Esophagus (tissue), 2 donors: ENCODE measurements at regions not wholly inside any gene's neighbourhood (a gene's known extent, or its start where the extent isn't known, plus 50 kb on each side); places are given as distances from the start of the nearest gene placed in this dataset.

ENCODE experiments used
- H3K27ac ChIP-seq, 2 donors: one replicate each; pipeline ENCODE4 v1.5.1; 2013; ENCODE audit warnings: low read depth in 2 of 2, mild to moderate bottlenecking in 2 of 2, inconsistent platforms in 1 of 2, low read length in 1 of 2, moderate library complexity in 1 of 2
- H3K27me3 ChIP-seq, 2 donors: one replicate each; pipeline ENCODE4 v1.6.1; 2013; ENCODE audit warnings: low read length in 2 of 2, control low read depth in 1 of 2, mild to moderate bottlenecking in 1 of 2; ENCODE audit not compliant: insufficient read depth in 2 of 2, control insufficient read depth in 1 of 2
- H3K36me3 ChIP-seq, 2 donors: one replicate each; pipeline ENCODE4 v1.6.1; 2013; ENCODE audit warnings: low read length in 1 of 2; ENCODE audit not compliant: control insufficient read depth in 2 of 2, insufficient read depth in 2 of 2
- H3K4me1 ChIP-seq, 2 donors: one replicate each; pipeline ENCODE4 v1.6.1; 2013; ENCODE audit warnings: low read length in 1 of 2; ENCODE audit not compliant: control insufficient read depth in 2 of 2, insufficient read depth in 2 of 2
- H3K4me3 ChIP-seq, 2 donors: one replicate each; pipeline ENCODE4 v1.5.1; 2013; ENCODE audit warnings: low read length in 2 of 2, mild to moderate bottlenecking in 2 of 2, low read depth in 1 of 2, moderate library complexity in 1 of 2
- H3K9me3 ChIP-seq, 2 donors: one replicate each; pipeline ENCODE4 v1.6.1; 2013; ENCODE audit warnings: mild to moderate bottlenecking in 2 of 2, low read depth in 1 of 2, low read length in 1 of 2, moderate library complexity in 1 of 2; ENCODE audit not compliant: control insufficient read depth in 2 of 2, insufficient read depth in 1 of 2
- WGBS, 2 donors: extraction: QIAGEN DNeasy Blood & Tissue Kit; methylation state at CpG; one replicate each; pipeline ENCODE4 v1.1.7; 2013; 5-methylcytosine and 5-hydroxymethylcytosine counted together
- donor health status: healthy with polysubstance abuse.
- donor health status: Bipolar disorder and iron deficiency.

DNA sequence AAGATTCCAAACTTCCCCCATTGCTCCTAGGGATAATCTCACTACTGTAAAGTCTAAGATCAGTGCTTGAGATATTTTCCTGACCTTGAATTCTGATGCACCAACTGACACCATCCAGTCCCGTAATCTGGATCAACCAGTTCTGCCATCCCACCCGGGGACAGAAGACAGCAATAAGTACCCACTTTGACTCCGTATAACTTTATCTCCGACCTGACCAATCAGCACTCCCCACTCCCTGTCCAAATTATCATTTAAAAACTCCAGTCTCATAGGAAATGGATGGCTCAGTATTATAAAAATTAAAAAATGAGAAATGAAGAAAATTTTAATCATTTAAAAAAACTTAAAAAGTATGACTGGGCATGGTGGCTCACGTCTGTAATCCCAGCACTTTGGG is 61.4 kb upstream of the ABCC4 start:
- H3K27ac ChIP-seq, result no peak overlapping the region
- H3K36me3 ChIP-seq, result no peaks in the 10 kb centered on the region
- H3K4me1 ChIP-seq, result no peaks in the 10 kb centered on the region
- no peaks in the 10 kb centered on the region for H3K27me3 ChIP-seq
- WGBS, 2 donors, result 72 to 75% methylated on average over 5 of the region's 5 CpGs
- H3K9me3 ChIP-seq, result peaks cover 0 to 3% of the 10 kb centered on the region in 2 donors
- H3K4me3 ChIP-seq, result no peak overlapping the region

DNA sequence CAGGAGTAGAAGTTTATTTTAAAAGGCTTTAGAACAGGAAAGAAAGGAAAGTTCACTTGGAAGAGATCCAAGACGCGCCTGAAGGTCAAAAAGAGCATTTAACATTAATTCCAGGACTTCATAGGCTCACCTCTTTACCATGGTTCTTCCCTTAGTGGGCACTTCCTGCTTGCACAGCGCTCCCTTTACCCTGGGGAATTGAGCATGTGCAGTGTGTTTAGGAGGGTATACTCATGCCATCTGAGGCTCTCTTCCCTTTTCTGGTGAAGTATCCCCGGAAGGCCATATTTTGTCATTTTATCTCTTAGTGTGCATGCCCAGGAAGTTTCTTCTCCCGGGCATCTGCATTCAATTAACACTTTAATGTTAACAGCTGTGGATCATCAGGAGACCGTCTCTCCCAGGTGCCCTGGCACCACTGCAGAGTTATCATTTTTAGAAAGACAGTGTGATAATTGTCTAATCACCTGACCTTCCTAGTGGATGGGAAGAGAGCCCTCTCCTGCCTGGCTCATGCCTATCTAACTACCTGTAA is 66.1 kb upstream of the ABCC4 start:
- Histone ChIP-seq H3K36me3 (no peaks in the 10 kb centered on the region), H3K9me3 (peaks cover 0 to 3% of the 10 kb centered on the region in 2 donors), H3K4me1 (no peaks in the 10 kb centered on the region), H3K4me3 (no peak overlapping the region), H3K27me3 (no peaks in the 10 kb centered on the region), H3K27ac (no peak overlapping the region)
- 57 to 66% methylated on average over 6 of the region's 6 CpGs for WGBS, 2 donors

DNA sequence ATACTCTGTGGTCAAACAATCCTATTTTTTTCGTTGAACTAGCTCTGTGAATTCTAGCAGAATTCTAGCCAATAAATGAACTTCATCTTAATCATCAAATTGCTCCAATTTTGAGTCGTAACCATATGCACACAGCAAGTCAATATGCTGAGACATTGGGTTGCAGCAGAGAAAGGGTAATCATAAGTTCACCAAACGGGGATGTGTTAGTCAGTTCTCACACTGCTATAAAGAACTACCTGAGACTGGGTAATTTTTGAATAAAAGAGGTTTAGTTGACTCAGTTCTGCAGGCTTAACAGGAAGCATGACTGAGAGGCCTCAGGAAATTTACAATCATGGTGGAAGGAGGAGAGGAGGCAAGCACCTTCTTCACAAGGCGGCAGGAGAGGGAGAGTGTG is 67.7 kb upstream of the ABCC4 start:
- no peaks in the 10 kb centered on the region for H3K9me3 ChIP-seq
- H3K36me3 ChIP-seq, result no peaks in the 10 kb centered on the region
- H3K4me3 ChIP-seq, result no peak overlapping the region
- 79 to 80% methylated on average over 4 of the region's 4 CpGs for whole genome bisulfite sequencing, 2 donors
- no peaks in the 10 kb centered on the region for H3K4me1 ChIP-seq
- no peaks in the 10 kb centered on the region for H3K27me3 ChIP-seq
- no peak overlapping the region for H3K27ac ChIP-seq

DNA sequence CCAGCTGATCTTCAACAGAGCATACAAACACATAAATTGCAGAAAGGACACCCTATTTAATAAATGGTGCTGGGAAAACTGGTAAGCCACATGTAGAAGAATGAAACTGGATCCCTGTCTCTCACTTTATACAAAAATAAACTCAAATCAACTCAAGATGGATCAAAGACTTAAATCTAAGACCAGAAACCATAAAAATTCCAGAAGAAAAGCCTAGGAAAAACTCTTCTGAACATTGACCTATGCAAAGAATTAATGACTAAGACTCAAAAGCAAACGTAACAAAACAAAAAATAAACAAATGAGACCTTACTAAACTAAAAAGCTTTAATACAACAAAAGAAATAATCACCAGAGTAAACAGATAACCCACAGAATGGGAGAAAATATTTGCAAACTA is 74.5 kb upstream of the ABCC4 start:
- no peaks in the 10 kb centered on the region for H3K36me3 ChIP-seq
- no peaks in the 10 kb centered on the region for H3K4me1 ChIP-seq
- no peak overlapping the region for H3K4me3 ChIP-seq
- no peaks in the 10 kb centered on the region for H3K9me3 ChIP-seq
- 0% methylated on average over 1 of the region's 1 CpG for WGBS, 2 donors
- no peak overlapping the region for H3K27ac ChIP-seq
- H3K27me3 ChIP-seq, result no peaks in the 10 kb centered on the region

DNA sequence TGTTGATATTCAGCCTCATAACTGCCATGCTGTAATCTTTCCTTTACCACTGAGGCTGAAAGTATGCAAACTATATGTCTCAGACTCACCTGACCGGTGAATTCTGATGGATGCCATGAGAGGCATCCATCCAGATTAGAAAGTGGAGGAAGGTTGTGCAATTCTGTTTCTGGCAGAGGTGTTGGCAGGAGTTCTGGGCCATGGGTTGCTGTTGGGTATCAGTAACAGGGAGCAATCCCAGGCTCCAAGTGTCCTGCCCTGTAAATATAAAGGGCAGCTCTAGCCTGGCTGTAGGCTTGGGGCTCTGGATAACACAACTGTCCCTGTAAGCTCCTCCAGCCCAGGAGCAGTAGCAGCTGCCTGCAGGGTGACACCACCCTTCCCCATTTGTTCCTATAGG is 77.4 kb upstream of the ABCC4 start:
- Histone ChIP-seq H3K27me3 (no peaks in the 10 kb centered on the region), H3K36me3 (no peaks in the 10 kb centered on the region), H3K4me1 (no peaks in the 10 kb centered on the region), H3K4me3 (no peak overlapping the region), H3K27ac (no peak overlapping the region), H3K9me3 (no peaks in the 10 kb centered on the region)
- WGBS, 2 donors, result 65 to 68% methylated on average over 1 of the region's 1 CpG

DNA sequence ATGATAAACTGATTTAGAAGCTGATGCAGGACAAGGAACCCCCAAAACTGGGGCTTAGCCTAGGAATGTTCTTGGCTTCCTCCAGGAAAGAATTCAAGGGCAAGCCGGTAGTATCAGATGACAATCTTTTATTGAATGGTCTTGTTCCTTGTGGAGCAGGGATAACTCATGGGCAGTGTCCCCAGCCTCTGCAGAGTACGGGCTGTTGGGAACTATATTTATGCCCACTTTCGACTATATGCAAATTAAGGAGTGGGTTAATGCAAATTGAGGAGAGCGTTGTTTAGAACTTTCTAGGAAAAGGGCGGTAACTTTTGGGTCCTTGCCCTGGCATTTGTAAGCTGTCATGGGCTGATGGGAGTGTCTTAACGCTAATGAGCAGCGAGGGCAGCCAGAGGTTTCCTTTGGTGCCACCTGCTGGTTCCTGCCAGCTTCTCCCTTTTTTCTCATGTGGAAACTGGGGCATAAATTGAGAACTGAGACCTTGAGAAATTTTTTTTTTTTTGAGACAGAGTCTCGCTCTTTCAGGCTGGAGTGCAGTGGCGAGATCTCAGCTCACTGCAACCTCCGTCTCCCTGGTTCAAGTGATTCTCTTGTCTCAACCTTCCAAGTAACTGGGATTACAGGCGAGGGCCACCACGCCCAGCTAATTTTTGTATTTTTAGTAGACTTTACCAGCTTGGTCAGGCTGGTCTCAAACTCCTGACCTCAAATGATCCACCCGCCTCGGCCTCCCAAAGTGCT is 79.4 kb upstream of the ABCC4 start:
- Histone ChIP-seq H3K4me1 (no peaks in the 10 kb centered on the region), H3K27me3 (no peaks in the 10 kb centered on the region), H3K27ac (no peak overlapping the region), H3K9me3 (no peaks in the 10 kb centered on the region), H3K36me3 (no peaks in the 10 kb centered on the region), H3K4me3 (no peak overlapping the region)
- 10 to 14% methylated on average over 14 of the region's 14 CpGs for WGBS, 2 donors

DNA sequence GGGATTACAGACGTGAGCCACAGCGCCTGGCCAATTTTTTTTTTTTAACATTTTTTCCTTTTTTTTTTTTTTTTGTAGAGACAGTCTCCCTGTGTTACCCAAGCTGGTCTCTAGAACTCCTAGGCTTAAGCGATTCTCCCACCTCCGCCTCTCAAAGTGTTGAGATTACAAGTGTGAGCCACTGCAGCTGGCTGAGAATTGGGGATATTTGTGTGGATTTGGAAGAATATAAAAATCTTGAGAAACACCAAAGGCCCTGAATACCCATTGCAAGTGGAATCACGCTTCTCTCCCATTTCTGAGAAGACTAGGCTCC is 79.9 kb upstream of the ABCC4 start:
- H3K27ac ChIP-seq, result no peak overlapping the region
- no peaks in the 10 kb centered on the region for H3K9me3 ChIP-seq
- H3K4me1 ChIP-seq, result no peaks in the 10 kb centered on the region
- H3K36me3 ChIP-seq, result no peaks in the 10 kb centered on the region
- WGBS, 2 donors, result 55 to 60% methylated on average over 5 of the region's 5 CpGs
- H3K4me3 ChIP-seq, result no peak overlapping the region
- H3K27me3 ChIP-seq, result no peaks in the 10 kb centered on the region

DNA sequence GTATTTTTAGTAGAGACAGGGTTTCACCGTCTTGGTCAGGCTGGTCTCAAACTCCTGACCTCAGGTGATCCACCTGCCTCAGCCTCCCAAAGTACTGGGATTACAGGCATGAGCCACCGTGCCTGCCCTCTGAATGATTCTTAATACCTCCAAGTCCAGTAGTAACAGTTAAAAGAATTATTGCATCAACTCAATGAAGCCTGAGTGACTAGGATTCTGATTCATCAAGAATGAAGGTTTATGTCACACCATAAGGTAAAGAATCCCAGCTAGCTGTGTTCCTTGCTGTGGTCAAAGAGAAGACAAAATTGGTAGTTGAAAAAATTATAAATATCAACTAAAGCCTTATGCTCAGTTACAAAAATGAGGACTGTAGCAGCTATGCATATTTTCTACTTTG is 81.2 kb upstream of the ABCC4 start:
- Histone ChIP-seq H3K36me3 (no peaks in the 10 kb centered on the region), H3K4me3 (no peak overlapping the region), H3K4me1 (no peaks in the 10 kb centered on the region), H3K9me3 (no peaks in the 10 kb centered on the region), H3K27me3 (no peaks in the 10 kb centered on the region), H3K27ac (no peak overlapping the region)
- WGBS, 2 donors, result 78 to 79% methylated on average over 2 of the region's 2 CpGs

DNA sequence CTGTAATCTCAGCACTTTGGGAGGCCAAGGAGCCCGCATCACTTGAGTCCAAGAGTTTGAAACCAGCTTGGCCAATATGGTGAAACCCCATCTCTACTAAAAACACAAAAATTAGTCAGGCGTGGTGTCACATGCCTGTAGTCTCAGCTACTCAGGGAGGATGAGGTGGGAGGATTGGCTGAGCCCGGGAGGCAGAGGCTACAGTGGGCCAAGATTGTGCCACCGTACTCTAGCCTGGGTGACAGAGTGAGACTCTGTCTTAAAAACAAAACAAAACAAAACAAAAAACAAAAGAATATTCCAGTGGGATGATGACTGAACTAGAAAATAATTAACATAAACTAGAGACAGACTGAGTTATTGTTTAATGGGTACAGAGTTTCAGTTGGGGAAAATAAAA is 81.7 kb upstream of the ABCC4 start:
- Histone ChIP-seq H3K27ac (no peak overlapping the region), H3K9me3 (no peaks in the 10 kb centered on the region), H3K4me3 (no peak overlapping the region), H3K4me1 (no peaks in the 10 kb centered on the region), H3K27me3 (no peaks in the 10 kb centered on the region), H3K36me3 (no peaks in the 10 kb centered on the region)
- WGBS, 2 donors, result 88 to 89% methylated on average over 4 of the region's 4 CpGs

DNA sequence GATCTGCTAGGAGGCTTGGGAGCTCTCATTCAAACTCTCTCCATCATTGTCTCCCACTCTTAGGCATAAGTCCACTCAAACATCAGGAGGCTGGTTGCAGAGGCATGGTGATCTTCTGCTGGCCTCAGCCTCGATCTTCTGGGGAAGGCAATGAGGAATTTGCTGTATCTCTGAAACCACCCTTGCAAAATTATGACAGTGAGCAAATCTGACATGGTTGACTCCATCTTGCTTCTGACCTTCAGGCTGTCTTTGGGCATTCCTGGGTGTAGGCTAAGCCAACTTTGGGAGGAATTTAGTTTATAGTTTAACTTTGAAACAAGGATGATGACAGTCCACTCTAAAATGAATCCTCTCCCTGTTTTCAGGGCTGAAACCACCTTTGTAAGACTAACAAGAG is 84.1 kb upstream of the ABCC4 start:
- no peaks in the 10 kb centered on the region for H3K4me1 ChIP-seq
- H3K9me3 ChIP-seq, result no peaks in the 10 kb centered on the region
- no peak overlapping the region for H3K27ac ChIP-seq
- no peaks in the 10 kb centered on the region for H3K36me3 ChIP-seq
- H3K27me3 ChIP-seq, result no peaks in the 10 kb centered on the region
- WGBS, 2 donors, result 84 to 85% methylated on average over 1 of the region's 1 CpG
- H3K4me3 ChIP-seq, result no peak overlapping the region
